ENCODE measurements at regions not wholly inside any gene's neighbourhood (a gene's known extent, or its start where the extent isn't known, plus 50 kb on each side); places are given as distances from the start of the nearest gene placed in this dataset.
"Not testable (repeated sequence)": the region's sequence is repeated elsewhere in the genome, so short reads cannot be mapped to it uniquely, and the experiment has no call there.

GRCh38 chr3:107208796-107209195, 168.4 kb upstream of the CCDC54 start:
- DNase-seq, result no peak

DNA sequence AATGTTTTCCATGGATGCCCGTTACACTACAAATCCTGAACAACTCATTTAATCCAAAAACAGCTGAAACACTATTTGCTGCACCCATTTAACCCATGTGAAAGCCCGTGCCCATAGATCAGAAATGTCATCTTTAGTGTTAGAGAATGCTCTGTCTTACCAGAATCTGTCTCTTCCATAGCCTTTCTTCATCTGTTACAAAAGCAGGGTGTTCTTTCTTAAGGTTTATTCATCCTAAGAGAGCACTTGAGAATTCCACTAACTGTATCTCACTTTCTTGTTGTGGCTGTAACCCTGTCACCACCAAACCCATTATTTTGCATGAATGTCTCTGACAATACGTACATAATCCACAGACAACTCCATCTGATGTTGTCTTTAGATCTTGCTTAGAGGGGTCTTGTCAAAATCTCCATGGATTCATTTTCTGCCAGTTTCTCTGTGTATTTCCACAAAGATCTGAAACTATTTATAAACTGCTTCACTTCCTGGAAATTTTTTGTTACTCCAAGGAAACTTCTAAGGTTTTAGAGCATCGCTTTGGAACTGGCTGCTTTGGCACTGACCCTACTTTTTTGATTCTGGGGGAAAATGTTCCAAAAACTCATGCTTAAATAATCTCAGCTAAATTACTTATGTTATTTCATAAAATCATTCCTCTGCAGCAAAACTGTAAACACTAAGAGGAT, 167.8 kb upstream of the CCDC54 start:
- no peak for DNase-seq

- no peak for DNase-seq
Measured at GRCh38 chr3:107211608-107212007, 165.6 kb upstream of the CCDC54 start.

GRCh38 chr3:107212618-107213017, 164.6 kb upstream of the CCDC54 start:
- no peak for DNase-seq

- DNase-seq, result no peak
Measured at GRCh38 chr3:107213044-107213669, 164.1 kb upstream of the CCDC54 start.

GRCh38 chr3:107216229-107216628, 161.0 kb upstream of the CCDC54 start:
- DNase-seq, result no peak

DNA sequence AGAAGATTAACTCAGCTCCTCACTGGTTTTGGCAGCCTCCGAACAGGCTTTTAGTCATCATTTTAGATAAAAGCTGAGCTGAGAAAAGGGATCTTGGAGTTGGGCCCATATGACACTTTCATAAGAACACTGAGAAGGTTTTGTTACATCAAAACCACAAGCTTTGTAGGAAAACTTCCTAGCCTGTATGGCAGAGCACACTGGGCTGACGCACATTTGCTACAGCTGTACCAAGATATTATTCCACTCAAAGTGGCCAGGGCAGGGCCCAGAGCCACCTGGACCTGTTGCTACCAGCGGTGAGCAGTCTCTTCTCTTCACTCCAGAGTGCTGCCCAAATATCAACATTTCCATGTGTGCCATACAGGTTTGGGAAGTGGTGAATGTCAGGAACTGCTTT, 160.5 kb upstream of the CCDC54 start:
- DNase-seq, result no peak

DNA sequence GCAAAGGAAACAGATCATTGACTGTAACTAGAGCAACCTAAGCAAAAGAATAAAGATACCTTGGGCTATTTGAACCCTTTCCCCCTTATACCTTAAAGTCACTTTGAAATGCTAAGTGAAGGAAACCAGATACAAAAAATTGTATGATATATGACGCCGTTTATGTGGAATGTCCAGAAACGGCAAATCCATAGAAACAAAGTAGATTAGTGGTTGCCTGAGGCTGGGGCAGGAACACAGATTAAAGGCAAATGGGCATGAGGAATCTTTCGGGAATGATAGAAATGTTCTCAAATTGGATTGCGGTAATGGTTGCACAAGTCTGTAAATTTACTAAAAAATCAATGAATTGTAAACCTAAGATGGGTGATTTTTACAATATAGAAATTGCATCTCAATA, 160.1 kb upstream of the CCDC54 start:
- DNase-seq, result no peak

- no peak for DNase-seq
Measured at GRCh38 chr3:107218864-107219269, 158.4 kb upstream of the CCDC54 start.

DNA sequence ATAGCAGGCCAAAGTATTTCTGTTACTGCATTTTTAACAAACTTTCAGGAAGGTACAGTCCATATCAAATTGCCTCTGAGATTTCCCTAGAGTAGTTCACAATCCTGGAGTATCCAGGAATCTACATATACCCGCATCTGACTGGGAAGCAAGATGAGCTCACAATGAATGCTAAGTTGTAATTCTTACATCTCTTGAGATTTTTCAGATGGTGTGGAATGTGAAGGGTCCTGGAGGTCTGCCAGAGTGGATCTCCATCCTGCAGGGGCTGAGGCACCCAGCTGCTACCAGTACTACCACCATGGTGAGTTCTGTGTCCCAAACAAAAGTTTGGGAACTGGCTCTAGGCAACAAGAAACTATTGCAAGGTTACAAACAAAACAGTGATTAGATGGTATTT, 156.7 kb upstream of the CCDC54 start:
- DNase-seq, result no peak

DNA sequence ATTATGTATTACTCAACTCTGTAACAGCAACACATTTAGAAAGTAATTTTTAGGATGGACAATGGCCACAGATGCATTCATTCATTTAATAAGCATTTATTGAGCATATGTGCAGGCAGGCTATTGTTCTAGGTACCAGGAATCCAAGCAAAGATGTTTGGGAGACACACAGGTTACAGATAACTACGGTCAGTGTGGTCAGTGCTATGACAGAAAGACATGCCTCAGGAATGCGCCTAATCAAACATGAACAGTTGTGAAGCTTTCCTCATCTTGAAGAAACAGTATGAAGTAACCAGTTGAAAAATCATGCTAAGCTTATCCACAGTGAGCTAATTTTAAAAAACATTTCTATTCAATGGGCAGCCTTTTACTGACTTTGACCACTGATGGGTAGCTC, 155.4 kb upstream of the CCDC54 start:
- DNase-seq, result no peak

DNA sequence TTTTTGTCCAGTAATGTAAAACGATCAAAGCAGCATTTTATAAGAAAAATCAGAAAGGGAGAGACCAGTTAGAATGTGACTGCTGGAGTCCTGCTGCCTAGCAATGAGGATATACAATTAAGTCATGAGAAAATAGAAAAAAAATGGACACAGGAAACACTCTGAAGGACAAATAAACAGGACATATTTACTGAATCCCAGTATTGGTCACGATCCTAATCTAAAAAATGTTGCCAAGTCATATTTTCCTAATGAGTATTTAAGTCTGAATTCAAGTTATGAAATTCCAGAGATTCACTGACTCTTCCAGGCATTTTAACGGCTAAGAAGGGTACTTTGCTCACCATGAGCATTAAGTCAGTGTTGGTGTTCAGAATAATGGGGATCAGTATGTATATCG, 154.3 kb upstream of the CCDC54 start:
- no peak for DNase-seq

DNA sequence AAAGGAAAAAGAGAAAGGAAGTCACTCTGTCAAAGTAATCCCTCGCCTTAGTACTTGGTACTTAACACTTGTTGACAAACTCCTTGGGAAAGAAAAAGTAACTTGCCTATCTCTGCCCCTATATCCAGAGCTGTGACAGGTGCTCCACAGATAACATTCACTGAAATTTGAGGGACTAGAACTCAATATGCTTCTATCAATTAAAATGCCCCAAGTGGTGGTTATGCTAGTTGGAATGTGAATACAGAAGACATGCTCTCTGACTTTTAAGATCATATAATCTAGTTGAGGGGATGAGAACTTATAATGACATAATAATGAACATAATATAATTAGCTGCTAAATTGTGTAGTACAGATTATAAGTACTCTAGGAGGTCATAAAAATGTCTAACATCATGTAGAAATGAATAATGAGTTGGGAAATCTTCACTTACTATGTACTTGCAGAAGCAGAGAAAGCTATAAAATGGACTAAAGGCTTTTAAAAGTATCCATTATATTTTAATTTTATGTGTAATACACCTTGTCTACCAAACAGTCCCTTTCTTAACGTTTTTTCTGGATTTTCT, 153.1 kb upstream of the CCDC54 start:
- no peak for DNase-seq

DNA sequence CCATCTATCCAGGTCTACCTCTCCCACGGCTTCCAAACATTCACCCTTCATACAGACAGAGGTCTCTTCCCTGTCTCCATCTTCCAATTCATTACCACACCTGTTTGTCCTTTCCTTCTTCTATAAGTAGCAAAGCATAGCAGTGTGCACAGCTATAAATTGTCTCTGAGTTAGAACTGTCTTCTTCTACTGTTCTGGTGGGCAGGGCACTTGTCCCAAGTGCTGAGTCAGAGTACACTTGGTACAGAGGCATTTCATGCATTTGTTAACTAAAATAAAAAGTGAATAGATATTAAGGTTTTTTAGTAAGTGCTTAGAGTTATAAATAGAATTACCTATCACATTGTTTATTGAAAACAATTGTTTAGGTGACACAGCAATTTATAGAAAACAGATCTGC, 150.1 kb upstream of the CCDC54 start:
- no peak for DNase-seq

GRCh38 chr3:107233877-107234276, 143.4 kb upstream of the CCDC54 start:
- DNase-seq, result not testable (repeated sequence)

GRCh38 chr3:107235193-107235927, 141.9 kb upstream of the CCDC54 start:
- no peak for DNase-seq

- DNase-seq, result peak; percentile 64
Measured at GRCh38 chr3:107235928-107236315, 141.3 kb upstream of the CCDC54 start.

- DNase-seq, result no peak
Measured at GRCh38 chr3:107236655-107237337, 140.4 kb upstream of the CCDC54 start.

DNA sequence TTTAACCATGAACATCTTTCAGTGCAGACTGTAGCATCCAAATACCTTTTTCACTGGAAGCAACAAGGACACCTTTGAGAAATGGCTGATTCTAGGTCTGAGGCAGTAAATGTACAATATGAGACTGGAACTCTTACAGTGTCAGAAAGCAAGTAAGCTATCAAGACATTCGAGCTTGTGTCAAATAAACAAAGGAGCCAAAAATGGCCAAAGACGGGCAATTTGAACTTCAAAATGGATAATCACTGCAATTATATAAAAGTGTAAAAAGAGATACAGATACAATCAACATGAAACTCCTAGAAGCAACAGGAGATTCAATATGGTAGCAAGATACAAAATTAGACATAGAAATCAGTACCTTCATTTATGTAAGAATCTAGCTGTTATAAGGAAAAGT, 138.5 kb upstream of the CCDC54 start:
- DNase-seq, result no peak

DNA sequence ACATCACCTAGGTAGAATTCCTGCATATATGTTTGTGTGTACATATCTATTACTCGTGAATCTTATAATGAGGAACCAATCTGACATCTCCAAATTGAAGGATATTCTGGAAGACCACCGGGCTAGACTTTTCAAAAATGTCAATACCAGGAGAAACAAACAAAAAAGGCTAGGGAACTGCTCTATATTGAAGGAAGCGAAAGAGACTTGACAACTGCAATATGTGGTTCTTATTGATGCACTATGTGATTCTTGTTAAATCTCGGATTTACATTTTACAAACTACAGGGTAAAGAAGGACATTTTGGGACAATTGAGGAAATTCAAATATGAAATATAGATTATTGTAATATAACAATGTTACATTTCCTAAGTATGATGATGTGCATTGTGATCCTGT, 137.5 kb upstream of the CCDC54 start:
- no peak for DNase-seq

DNA sequence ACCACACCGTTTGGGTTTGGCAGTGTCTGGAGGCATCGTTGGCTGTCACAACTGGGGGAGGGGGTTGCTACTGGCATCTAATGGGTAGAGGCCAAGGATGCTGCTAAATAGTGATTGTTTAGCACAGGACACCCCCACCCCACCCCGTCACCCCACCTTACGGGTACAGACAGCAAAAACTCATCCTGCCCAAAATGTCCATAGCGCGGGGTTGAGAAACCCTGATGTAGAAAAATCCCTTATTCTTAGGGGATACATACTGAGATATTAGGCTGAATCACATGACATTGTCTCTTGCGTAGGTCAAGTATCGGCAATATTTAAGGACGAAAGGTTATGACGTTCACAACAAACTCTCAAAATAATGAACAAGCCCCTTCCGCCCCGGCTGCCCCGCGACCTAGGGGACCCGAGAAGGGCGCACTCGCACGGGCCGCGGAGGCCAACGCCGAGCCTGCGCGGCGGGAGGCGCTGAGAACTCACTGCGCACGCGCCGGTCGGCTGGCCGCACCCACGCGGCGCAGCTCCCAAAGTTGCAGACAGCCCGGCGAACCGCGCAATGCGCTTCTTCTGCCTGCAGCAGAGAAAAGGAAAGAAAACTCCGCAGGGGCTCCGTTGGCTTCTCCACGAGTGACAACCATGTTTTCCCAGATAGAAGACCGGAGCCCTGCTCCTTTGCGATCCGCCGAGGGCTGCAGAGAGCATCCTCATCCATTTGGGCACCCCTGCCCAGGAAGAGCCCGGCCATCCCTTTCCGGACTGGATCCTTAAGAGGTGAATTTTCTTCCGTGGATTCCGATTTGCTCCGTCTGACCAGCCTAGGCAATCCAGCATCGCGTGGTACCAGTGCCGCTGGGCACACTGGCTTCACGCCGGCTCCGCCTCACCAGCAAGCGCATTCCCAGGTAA, 136.8 kb upstream of the CCDC54 start:
- DNase-seq, result peak; percentile 89

DNA sequence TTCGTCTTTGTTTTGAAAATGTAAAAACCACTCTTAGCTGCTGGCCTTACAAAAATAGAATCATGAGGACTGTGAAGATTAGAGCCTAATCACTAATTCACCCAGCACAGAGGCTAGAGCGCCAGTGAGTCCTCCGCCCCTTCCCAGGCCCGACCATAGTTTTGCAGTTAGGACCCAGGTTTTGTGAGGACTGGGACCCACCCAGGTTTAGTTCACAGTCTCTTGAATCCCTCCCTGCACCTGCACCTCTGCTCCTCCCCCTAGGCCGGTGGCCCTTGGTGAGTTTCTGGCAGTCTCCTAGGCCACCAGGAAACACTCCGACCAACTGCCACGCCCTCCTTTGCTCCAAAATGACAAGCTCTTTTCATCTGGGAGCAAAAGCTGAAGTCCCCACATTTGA, 136.0 kb upstream of the CCDC54 start:
- peak; percentile 62 for DNase-seq

Measured in activated effector memory CD4-positive, alpha-beta T cell treated with anti-CD3 and anti-CD28 coated beads, Interleukin-2, amount 50 U/mL, for 16 hours (primary cell).